ENCODE measurements at regions not wholly inside any gene's neighbourhood (a gene's known extent, or its start where the extent isn't known, plus 50 kb on each side); places are given as distances from the start of the nearest gene placed in this dataset.
"Not testable (repeated sequence)": the region's sequence is repeated elsewhere in the genome, so short reads cannot be mapped to it uniquely, and the experiment has no call there.

DNA sequence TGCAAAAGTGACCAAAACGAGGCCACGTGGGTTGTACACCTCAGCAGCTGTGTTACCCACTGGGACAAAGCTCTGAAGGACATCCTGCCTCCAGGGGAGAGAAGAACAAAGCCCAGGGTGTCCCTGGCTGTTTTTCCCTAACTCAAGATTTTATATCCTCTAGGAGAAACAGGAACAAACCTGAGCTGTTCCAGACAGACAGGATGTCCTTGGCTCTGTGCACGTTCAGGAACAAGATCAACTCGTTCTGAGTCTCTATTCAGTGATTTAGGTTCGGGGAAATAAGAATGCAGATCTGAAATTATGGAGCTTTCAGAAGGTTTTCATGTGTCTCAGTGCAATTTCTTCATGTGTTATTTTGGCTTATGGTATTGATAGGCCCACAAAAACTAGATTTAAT is 465.3 kb downstream of the TMEM121 start:
- not testable (repeated sequence) for DNase-seq

- DNase-seq, result no peak
Observed at GRCh38 chr14:105993814-105994213, 467.4 kb downstream of the TMEM121 start.

DNA sequence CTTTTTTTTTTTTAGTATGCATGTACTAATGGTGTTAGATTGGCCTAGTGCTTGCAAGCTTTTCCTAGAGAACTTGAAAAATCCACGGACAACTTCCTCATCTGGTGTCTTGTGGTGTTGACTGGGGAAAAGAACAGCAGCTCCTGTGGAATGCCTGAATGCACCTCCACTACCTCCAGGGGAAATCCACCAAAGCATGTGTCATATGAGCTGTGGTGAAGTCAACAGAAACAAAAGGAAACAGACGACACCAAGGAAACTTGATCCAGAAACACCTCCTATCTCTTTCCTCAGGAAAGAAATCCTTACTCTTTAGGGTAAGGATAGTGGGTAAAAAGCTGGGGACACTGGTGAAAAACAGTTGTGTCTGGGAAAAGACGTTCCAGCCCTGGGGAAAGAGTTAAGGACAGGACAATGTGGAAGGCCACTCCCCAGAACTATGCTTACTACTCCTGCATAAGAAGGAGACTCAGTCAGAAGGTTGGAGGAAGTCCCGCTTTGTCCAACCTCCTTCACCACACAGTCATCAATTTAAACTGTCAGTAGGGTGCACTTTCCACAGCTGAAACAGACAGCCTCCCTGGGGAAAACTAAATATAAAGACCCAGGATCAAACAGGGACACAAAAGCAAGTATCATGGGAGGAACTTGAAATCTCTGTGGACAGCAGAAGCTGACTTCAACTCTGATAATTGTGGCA is 468.8 kb downstream of the TMEM121 start:
- not testable (repeated sequence) for DNase-seq

GRCh38 chr14:105998597-105998996 is 472.2 kb downstream of the TMEM121 start:
- not testable (repeated sequence) for DNase-seq

- DNase-seq, result no peak
Observed at GRCh38 chr14:105999361-106000028, 473.1 kb downstream of the TMEM121 start.

GRCh38 chr14:106000029-106000511 is 473.7 kb downstream of the TMEM121 start:
- not testable (repeated sequence) for DNase-seq

DNA sequence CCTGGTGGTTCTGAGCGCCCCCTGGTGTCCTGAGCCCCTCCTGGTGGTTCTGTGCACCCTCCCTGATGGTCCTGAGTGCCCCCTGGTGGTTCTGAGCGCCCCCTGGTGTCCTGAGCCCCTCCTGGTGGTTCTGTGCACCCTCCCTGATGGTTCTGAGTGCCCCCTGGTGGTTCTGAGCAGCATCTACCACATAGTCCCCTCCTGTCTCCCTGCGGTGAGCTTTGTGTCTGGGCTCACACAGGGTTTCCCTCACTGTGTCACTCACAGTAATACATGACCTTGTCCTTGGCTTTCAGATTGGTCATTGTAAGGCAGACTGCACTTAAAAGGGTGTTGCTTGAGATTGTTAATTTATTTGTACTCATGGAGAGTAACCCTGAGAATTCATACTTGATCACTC is 474.9 kb downstream of the TMEM121 start:
- DNase-seq, result not testable (repeated sequence)

DNA sequence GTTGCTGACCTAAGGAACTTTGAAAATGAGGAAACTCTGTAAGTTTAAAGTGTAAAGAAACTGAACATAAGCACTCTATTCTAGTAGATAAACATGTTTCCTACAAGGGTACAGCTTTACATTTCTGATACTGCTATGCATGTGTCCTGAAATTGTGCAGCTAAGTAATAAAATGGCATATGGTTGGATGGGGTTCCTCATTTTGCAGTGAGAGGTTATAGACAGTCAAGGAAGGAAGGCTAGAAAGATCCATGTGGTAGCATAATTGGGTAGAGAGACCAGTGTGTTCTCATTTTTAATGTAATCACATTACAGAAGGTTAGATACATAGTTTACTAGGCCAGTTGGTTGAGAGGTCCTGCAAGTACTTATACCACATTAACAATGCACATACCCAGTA is 477.0 kb downstream of the TMEM121 start:
- DNase-seq, result no peak

- DNase-seq, result not testable (repeated sequence)
Observed at GRCh38 chr14:106004937-106005795, 478.8 kb downstream of the TMEM121 start.

DNA sequence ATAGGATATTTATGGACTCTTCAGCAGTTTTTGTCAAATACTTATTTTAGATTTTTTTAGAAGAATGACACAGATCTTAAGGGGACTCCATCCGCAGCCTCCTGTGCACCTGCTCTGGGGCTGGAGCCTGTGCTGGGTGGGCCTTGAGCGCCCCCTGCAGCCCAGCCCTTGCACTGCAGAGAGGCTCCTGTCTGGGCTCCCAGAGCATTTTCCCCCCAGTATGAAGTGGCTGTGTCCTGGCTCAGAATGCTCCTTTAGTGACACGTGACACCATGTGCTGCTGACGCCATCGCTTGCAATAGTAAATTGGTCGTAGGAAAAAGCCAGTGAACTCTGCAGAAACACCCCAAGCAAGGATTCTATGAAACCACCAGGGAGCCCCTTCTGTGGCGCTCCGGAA is 479.7 kb downstream of the TMEM121 start:
- DNase-seq, result not testable (repeated sequence)

GRCh38 chr14:106006716-106007115 is 480.3 kb downstream of the TMEM121 start:
- DNase-seq, result not testable (repeated sequence)

DNA sequence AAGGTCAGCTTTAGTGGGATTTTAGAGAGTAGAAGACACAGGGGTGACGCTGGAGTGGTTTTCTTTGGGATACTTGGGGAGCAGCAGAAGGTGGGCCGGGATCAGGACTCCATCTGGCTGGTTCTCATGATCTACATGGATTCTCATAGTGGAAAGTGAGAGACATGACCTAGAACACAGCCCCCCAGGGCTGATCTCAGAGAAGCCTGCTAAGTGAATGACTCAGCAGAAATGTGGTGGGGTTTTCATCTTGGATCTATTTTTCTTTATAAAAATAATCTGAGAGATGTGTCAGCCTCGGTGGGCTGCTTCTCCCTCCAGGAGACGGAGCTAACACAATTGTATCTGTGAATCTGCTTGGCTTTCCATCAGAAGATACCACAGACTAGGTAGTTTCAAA is 484.4 kb downstream of the TMEM121 start:
- no peak for DNase-seq

DNA sequence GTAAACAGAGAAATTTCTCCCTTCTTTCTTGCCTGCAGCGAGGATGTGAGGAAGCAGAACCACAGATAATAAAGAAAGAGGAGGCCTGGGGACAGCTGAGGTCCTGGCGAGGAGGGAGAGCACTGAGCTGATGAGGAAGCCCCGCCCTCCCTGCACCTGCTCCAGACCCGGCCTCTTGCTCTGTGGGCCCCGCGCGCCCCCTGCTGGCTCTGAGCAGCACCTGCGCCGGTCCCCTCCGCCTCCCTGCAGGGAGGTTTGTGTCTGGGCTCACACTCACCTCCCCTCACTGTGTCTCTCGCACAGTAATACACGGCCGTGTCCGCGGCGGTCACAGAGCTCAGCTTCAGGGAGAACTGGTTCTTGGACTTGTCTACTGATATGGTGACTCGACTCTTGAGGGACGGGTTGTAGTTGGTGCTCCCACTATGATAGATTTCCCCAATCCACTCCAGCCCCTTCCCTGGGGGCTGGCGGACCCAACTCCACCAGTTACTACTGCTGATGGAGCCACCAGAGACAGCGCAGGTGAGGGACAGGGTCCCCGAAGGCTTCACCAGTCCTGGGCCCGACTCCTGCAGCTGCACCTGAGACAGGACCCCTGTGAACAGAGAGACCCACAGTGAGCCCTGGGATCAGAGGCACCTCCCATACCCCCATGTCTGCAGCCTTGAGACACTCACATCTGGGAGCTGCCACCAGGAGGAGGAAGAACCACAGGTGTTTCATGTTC is 485.4 kb downstream of the TMEM121 start:
- not testable (repeated sequence) for DNase-seq

GRCh38 chr14:106012361-106012725 is 486.0 kb downstream of the TMEM121 start:
- not testable (repeated sequence) for DNase-seq

DNA sequence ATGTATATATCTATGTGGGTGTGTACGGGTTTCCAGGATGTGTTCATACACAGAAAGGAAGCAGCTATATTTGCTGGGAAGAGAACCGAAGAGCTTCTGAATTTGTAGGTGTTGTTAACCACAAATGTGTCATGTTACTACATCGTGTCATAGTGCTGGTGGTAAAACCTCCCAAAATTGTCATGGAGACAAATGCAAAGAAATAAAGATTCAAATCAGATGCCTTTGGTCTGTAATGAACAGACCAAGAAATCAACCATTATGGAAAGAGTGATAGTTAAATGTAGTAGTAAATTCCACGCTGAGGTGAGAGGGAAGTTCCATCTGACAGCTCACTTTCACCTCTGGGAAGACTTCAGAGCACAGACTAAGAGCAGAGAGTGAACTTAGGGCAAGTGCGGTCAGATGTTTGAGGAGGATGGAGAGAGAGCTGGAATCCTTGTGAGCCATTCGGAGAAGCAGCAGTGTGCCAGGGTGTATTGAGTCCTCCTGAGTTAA is 487.5 kb downstream of the TMEM121 start:
- no peak for DNase-seq

DNA sequence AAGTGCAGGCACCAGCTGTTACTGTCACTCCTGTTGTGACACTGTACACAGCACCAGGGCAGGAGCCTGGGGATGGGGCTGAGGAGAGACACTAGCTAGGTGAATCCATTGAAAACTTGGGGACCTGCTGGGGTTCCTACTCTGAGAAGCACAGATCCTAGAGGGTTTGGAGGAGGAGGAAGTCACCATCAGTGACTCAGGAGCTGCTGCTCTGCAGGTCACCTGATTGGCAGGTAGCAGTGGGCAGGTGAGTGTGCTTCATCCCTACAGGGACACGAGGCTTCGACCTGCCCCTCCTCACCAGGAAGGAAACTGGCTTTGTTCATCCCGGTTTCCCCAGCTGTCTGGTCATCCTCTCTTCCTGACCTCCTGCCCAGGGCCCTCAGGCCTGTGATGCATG is 491.6 kb downstream of the TMEM121 start:
- not testable (repeated sequence) for DNase-seq

- no peak for DNase-seq
Observed at GRCh38 chr14:106021832-106022231, 495.4 kb downstream of the TMEM121 start.

- not testable (repeated sequence) for DNase-seq
Observed at GRCh38 chr14:106022648-106023047, 496.3 kb downstream of the TMEM121 start.

DNA sequence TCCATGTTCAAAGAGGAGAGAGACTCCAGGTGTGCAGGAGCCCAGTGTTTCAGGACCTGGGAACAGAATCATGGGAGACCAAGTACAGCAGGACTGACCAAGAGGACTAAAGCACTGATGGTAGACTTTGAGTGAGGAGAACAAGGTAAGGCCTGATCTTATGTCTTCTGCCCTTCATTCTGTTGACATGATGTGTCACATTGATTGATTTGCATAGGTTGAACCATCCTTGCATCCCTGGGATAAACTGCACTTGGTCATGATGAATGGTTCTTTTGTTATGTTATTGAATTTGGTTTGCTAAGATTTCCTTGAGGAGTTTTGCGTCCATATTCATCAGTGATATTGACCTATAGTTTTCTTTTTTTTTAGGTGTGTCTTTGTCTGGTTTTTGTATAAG is 497.0 kb downstream of the TMEM121 start:
- no peak for DNase-seq

GRCh38 chr14:106024983-106025604 is 498.7 kb downstream of the TMEM121 start:
- no peak for DNase-seq

- no peak for DNase-seq
Observed at GRCh38 chr14:106026026-106026425, 499.6 kb downstream of the TMEM121 start.

DNA sequence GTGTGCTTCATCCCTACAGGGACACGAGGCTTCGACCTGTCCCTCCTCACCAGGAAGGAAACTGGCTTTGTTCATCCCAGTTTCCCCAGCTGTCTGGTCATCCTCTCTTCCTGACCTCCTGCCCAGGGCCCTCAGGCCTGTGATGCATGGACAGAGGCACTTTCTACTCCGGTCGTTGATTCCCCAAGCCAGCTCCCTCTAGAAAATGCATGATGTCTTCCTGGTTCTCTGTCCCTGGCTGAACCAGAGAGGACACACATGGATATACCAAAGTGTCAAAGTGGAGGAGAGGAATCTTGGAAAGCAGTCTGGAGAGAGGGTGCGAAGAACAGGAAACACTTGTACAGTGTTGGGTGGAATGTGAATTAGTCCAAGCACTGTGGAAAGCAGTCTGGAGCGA is 501.4 kb downstream of the TMEM121 start:
- not testable (repeated sequence) for DNase-seq
